ENCODE measurements at regions not wholly inside any gene's neighbourhood (a gene's known extent, or its start where the extent isn't known, plus 50 kb on each side); places are given as distances from the start of the nearest gene placed in this dataset.

- CTCF ChIA-PET, result interaction anchor here (1.1 kb wide), 1 partner anchor 22 kb away, joined by 4 read pairs; no protein-coding TSS in a partner anchor
- no peak for TF ChIP-seq CTCF (IDR thresholded peaks at IDR 0.05; ENCODE audit: insufficient read depth, low read depth, low read length)
- no peak overlapping the region for H3K4me3 ChIP-seq (ENCODE audit: low read depth, low read length)
Measured at GRCh38 chr3:147049821-147050220, 356.5 kb downstream of the ZIC4 start.

GRCh38 chr3:147049305-147049704, 357.0 kb downstream of the ZIC4 start:
- Histone ChIP-seq H3K4me3 (ENCODE audit: low read depth, low read length) (no peak overlapping the region), H3K27me3 (ENCODE audit: control insufficient read depth, insufficient read depth, low read length) (no peaks in the 10 kb centered on the region), H3K36me3 (ENCODE audit: control insufficient read depth, insufficient read depth, low read length) (no peaks in the 10 kb centered on the region)
- POLR2A ChIA-PET, result no interaction called here
- DNase-seq (ENCODE audit: low read depth), result no peak
- CTCF ChIA-PET, result interaction anchor here (1.1 kb wide), 1 partner anchor 23 kb away, joined by 4 read pairs; no protein-coding TSS in a partner anchor
- no peak for TF ChIP-seq CTCF (IDR thresholded peaks at IDR 0.05; ENCODE audit: insufficient read depth, low read depth, low read length)

More at GRCh38 chr3:147049821-147050220, 356.5 kb downstream of the ZIC4 start:
- DNase-seq (ENCODE audit: low read depth), result no peak
- Histone ChIP-seq H3K36me3 (ENCODE audit: control insufficient read depth, insufficient read depth, low read length) (no peaks in the 10 kb centered on the region), H3K27me3 (ENCODE audit: control insufficient read depth, insufficient read depth, low read length) (no peaks in the 10 kb centered on the region)
- POLR2A ChIA-PET, result no interaction called here

GRCh38 chr3:147046916-147047315, 359.4 kb downstream of the ZIC4 start:
- POLR2A ChIA-PET, result no interaction called here
- CTCF ChIA-PET, result no interaction called here
- H3K4me3 ChIP-seq (ENCODE audit: low read depth, low read length), result no peak overlapping the region
- H3K36me3 ChIP-seq (ENCODE audit: control insufficient read depth, insufficient read depth, low read length), result no peaks in the 10 kb centered on the region
- TF ChIP-seq CTCF (IDR thresholded peaks at IDR 0.05; ENCODE audit: insufficient read depth, low read depth, low read length), result no peak
- no peak for DNase-seq (ENCODE audit: low read depth)
- H3K27me3 ChIP-seq (ENCODE audit: control insufficient read depth, insufficient read depth, low read length), result no peaks in the 10 kb centered on the region

- peak; percentile 26 for DNase-seq (ENCODE audit: low read depth)
- no peak for TF ChIP-seq CTCF (IDR thresholded peaks at IDR 0.05; ENCODE audit: insufficient read depth, low read depth, low read length)
- CTCF ChIA-PET, result no interaction called here
- no peaks in the 10 kb centered on the region for H3K36me3 ChIP-seq (ENCODE audit: control insufficient read depth, insufficient read depth, low read length)
- H3K4me3 ChIP-seq (ENCODE audit: low read depth, low read length), result no peak overlapping the region
- H3K27me3 ChIP-seq (ENCODE audit: control insufficient read depth, insufficient read depth, low read length), result no peaks in the 10 kb centered on the region
- POLR2A ChIA-PET, result no interaction called here
Measured at GRCh38 chr3:147038481-147038880, 367.9 kb downstream of the ZIC4 start.

- Histone ChIP-seq H3K4me3 (ENCODE audit: low read depth, low read length) (no peak overlapping the region), H3K36me3 (ENCODE audit: control insufficient read depth, insufficient read depth, low read length) (no peaks in the 10 kb centered on the region), H3K27me3 (ENCODE audit: control insufficient read depth, insufficient read depth, low read length) (no peaks in the 10 kb centered on the region)
- ChIA-PET POLR2A (no interaction called here), CTCF (no interaction called here)
- no peak for TF ChIP-seq CTCF (IDR thresholded peaks at IDR 0.05; ENCODE audit: insufficient read depth, low read depth, low read length)
- no peak for DNase-seq (ENCODE audit: low read depth)
Measured at GRCh38 chr3:147034359-147034758, 372.0 kb downstream of the ZIC4 start.
